Hematopoietic multipotent progenitor cell treated with erythropoietin and hydrocortisone succinate and interleukin-3 and kit ligand, for 17 days (in vitro differentiated cells): ENCODE measurements at regions not wholly inside any gene's neighbourhood (a gene's known extent, or its start where the extent isn't known, plus 50 kb on each side); places are given as distances from the start of the nearest gene placed in this dataset.

Experiments
- DNase-seq: peaks from one replicate; pipeline ENCODE4 v3.0.0-alpha.2; 2015; ENCODE audit warnings: low spot score

DNA sequence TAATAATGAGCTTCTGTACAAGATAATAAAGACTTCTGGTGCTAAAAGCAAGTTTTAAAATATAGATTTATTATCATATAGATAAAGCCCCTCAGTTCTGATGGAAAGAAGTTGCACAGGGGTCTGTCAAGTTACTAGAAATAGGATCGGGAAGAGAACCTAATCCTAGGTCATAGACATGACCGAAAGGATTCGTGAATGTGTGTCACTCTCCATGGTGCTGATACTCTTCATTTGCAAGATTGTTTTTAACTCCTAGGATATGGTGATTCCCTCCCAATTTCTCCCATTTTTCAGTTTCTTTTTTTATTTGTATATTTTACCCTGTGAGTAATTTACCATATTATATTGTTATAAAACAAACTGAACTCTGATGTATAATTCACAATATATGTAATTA lies 58.9 kb upstream of the CTNNA2 start:
- no peak for DNase-seq

GRCh38 chr2:79452651-79453050 lies 60.2 kb upstream of the CTNNA2 start:
- DNase-seq: no peak

DNA sequence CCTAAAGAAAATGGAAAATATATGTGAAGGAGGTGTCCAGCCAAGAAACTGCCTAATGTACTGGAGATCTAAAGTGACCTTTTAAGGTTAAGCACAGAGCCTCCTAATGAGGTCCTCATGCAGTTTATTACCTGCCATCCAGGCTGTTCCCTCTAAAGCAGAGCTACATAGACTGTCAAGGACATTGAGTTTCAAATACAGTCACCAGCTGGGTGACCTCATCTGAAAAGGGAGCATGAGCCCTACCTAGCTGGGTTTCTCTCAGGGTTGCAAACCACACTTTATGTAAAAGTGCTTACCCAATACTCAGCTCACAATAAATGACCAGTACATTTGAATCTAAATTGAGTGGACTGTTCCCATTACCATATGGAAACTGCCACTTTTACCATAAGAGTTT lies 65.4 kb upstream of the CTNNA2 start:
- no peak for DNase-seq

DNA sequence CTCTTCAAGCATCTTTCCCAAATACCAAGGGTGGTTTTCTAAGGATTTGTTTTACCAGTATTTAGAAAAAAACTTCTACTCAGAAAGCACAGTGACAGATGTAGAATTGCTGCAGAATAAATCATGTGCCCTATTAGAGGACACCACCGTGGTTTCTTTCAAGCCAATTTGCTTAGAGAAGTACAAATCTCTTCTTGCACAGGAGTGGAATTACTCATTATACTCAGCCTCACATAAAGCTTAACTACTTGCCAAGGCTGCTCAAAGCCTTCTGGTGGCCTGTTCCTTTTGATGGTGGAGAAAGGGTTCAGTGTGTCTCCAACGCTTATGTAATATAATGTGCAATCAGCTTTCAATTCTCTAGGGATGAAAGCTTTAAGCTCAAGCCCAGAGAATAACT lies 66.5 kb upstream of the CTNNA2 start:
- DNase-seq: no peak

DNA sequence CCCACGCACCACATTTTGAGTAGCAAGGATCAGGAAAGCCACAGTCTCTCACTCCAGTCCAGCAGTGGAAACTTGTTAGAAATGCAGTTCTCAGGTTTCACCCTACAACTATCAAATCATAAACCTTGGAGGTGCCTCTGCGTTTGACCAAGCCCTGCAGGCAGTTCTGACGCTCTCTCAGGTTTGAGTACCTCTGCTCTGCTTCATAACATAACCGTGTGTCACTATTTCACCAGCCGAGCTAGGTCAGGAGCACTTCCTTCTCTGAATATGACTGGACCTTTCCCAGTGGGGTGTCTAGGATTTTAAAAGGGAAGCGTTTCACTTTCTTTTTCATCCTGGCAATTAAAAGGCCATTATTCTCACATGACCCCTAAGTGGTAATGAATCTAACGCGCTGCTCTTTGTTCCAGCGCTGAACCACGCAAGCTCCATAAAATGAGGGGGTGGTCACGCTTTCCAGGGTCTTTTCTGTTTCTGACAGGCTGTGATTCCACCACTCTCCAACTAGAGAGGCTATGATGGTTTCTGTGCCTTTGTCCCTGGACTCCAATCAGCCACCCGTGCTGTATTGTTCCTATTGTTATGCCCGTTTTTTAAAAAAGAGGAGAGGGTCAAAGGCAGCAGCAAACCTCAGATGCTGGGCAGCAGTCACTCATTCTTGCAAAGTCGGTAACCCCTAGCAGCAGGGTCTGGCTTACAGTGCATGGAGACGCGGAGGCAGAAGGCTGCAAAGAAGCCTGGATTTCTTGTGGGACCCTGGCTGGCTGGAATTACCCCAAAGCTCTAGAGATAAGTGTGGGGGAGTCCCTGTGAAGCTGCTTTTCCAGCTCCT lies 75.2 kb upstream of the CTNNA2 start:
- no peak for DNase-seq

DNA sequence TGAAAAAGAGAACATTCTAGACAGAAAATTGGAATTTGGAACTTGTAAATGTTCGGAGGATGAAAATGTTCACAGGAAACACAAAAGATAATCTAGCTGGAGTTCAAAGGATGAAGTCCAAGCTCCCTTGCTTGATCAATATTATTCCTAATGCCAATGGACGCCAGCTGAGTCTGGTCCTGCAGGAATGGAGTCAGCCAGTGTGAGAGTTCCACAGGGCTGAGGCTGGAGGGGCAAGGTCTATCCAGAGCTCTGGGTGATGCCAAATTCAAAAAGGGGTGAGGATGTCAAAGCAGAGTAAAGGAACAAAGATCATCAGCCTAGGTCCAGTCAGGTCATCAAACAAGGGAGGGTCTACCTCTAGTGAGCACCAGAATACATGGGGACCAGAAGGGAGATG lies 78.5 kb upstream of the CTNNA2 start:
- DNase-seq: no peak

GRCh38 chr2:79432731-79433146 lies 80.1 kb upstream of the CTNNA2 start:
- no peak for DNase-seq

GRCh38 chr2:79428745-79429144 lies 84.1 kb upstream of the CTNNA2 start:
- DNase-seq: no peak

- no peak for DNase-seq
Observed at GRCh38 chr2:79414690-79415089, 98.2 kb upstream of the CTNNA2 start.

- no peak for DNase-seq
Observed at GRCh38 chr2:79394485-79394859, 118.4 kb upstream of the CTNNA2 start.

GRCh38 chr2:79393806-79394484 lies 118.9 kb upstream of the CTNNA2 start:
- DNase-seq: no peak

DNA sequence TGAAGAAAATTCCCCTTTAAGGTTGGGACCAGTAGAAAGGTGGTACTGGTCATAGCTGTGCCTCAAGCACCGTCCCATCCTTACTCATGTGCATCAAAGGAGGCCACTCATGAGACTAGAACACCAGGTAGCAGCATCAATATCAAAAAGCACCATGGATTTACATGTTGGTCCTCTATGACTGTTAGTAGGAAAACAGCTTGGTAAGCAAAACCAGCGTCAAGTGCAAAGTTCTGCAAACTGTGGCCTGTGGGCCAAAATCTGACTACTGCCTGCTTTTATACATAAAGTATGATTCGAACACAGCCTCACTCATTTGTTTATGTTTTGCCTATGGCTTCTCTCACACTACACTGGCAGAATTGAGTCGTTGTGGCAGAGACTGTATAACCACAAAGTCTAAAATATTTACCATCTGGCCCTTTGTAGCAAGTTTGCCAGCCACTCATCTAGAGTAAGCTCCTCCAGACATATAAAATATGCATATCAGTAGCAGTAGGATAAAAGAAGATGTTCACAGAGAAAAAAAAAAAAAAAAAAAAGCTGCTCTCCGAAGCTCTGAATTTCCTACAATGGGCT lies 119.7 kb upstream of the CTNNA2 start:
- no peak for DNase-seq

DNA sequence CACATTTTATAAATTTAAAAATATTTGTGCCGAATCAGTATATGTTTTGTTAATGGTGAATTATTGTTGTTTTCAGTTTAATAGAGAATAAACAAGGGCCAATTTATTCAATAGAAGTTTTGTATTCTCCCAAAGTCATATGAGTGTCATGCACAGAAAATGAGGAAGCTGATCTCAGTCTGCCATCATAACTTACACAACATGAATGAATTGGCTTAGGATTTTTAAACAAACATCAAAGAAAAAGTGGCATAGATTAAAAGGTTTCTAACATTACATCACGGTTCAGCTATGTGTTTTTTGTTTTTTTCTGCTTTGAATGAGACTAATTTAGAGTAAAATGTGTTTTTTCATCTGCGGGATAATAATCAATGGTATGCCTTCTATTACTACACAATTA lies 123.4 kb upstream of the CTNNA2 start:
- no peak for DNase-seq

DNA sequence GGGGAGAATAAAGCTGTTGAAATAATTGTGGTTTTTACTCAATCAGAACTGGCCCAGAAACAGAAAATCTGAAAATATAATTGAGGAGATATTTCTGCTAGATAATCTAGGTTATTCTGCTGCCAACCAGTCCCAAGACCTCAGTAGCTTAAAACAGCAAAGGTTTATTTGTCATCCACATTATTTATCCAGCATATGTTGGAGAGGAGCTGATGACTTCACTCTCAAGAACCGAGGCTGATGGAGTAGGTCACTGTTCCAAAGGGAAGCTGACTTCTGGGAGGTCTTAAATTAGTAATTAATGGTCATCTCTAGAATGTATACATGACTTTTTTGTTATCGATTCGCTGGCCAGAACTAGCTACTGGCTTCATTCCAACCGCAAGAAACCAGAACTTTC lies 124.8 kb upstream of the CTNNA2 start:
- DNase-seq: no peak

- no peak for DNase-seq
Observed at GRCh38 chr2:79387431-79387830, 125.4 kb upstream of the CTNNA2 start.

GRCh38 chr2:79383681-79384080 lies 129.2 kb upstream of the CTNNA2 start:
- no peak for DNase-seq

GRCh38 chr2:79375817-79376216 lies 137.0 kb upstream of the CTNNA2 start:
- DNase-seq: no peak

GRCh38 chr2:79373358-79374130 lies 139.3 kb upstream of the CTNNA2 start:
- DNase-seq: no peak

DNA sequence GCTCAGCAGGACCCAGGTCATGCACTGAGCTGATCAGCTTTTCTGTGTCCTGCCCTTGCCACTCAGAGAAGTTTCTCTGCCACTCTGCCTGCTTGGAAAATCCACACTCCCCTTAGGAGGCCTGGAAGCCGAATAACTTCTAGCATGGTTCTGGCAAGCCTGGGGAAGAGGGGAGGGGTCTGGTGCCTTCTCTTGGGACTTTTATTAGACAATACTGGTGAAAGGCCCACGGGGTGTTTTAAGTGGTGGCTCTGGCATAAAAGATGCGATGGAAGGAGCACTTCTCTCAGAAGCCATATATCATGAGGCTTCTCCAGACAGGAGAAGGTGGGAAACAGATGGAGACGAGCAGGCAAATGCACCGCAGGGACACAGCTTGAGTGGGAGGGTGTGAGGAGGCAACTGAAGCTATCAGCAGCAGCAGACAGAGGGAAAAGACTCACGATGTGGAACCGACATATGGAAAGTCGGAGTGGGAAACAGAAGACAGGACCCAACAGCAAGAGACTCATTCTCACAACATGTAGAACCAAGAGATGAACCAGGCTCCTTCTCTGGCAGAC lies 141.8 kb upstream of the CTNNA2 start:
- DNase-seq: no peak

DNA sequence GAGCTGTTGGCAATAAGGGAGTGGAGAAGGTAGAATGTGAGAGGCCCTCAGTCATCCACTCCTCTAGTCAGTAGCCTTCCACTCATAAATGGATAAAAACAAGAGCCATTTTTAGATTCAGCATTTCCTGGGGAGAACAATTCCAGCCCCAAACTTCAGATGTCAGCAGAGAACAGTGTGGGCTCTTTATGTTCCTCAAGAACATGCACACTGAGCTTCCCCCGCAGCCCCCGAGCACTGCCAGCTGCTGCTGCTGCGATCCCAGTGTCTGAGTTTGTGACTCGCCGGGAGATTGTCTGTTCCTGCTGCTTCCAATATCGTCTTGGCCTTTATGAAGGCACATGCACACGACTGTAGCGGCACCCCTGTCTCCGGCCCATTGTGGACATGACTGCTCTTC lies 143.7 kb upstream of the CTNNA2 start:
- no peak for DNase-seq

- DNase-seq: no peak
Observed at GRCh38 chr2:79368116-79368630, 144.7 kb upstream of the CTNNA2 start.

DNA sequence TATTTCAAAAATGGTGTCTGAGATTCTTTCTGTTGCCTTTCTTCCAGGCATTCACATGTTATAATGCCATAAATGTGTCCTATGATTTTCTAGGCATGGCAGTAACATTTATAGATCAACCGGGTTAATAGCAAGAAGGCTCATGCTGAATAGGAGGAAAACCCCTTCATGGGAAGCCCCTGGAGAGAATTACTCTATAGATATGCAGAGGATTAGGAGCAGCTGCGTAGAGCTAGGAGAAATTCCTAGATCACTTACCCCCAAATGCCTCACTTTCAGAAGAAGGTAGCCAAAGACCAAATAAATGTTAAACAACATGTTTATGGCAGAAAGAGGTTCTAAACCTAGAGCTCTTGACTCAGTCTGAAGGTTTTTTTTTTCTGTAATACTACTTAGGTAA lies 153.4 kb upstream of the CTNNA2 start:
- DNase-seq: no peak
